GM12892 (cell line): ENCODE measurements at regions not wholly inside any gene's neighbourhood (a gene's known extent, or its start where the extent isn't known, plus 50 kb on each side); places are given as distances from the start of the nearest gene placed in this dataset.

ENCODE experiments used
- POLR2A ChIP-seq: IDR thresholded peaks from 2 replicates; pipeline ENCODE4 v1.6.1; 2011; ENCODE audit warnings: low read depth, low read length, control low read depth
- POLR2AphosphoS5 ChIP-seq: IDR thresholded peaks from 2 replicates; pipeline ENCODE4 v1.6.1; 2011; ENCODE audit warnings: low read depth, low read length, control low read depth
- TAF1 ChIP-seq: IDR thresholded peaks from 2 replicates; pipeline ENCODE4 v1.6.1; 2011; ENCODE audit warnings: low read depth, mild to moderate bottlenecking, control low read depth, low read length, borderline replicate concordance

- TF ChIP-seq POLR2A = no peak
- TF ChIP-seq TAF1 = no peak
- TF ChIP-seq POLR2AphosphoS5 = no peak
Measured at GRCh38 chr21:38910390-38911067, 104.8 kb downstream of the ETS2 start.
